ENCODE measurements at regions not wholly inside any gene's neighbourhood (a gene's known extent, or its start where the extent isn't known, plus 50 kb on each side); places are given as distances from the start of the nearest gene placed in this dataset.

- Histone ChIP-seq H3K27me3 (ENCODE audit: control insufficient read depth in 1 of 2, insufficient read depth in 2 of 2, low read length in 2 of 2) (no peaks in the 10 kb centered on the region), H3K36me3 (ENCODE audit: insufficient read depth, low read length) (no peaks in the 10 kb centered on the region), H3K4me1 (ENCODE audit: insufficient read depth, low read length) (no peaks in the 10 kb centered on the region), H3K27ac (ENCODE audit: low read depth, low read length) (no peak overlapping the region), H3K9ac (ENCODE audit: low read length) (no peak overlapping the region), H3K9me3 (ENCODE audit: low read length) (no peaks in the 10 kb centered on the region), H3K4me3 (ENCODE audit: low read depth in 1 of 2, low read length in 2 of 2) (no peak overlapping the region)
These were observed 179.1 kb downstream of the BLID start for GRCh38 chr11:121936781-121937447.

DNA sequence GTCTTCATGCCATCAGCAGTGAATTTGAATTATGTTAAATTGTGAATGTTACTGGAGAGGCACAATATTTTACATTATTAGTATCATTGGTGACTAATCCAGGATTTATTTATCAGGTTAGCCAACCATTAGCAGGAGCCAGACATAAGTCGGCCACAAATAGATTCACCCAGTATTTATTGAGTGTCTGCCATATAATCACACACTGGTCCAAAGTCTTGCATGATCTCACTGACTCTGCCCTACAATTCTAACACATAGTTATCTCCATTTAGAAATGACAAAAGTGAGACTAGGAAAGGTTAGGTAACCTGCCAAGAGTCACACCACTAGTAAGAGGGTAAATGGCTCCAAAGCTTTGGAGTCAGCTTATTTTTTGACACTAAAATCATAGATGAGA is 179.6 kb downstream of the BLID start:
- Histone ChIP-seq H3K27ac (ENCODE audit: low read depth, low read length) (no peak overlapping the region), H3K9ac (ENCODE audit: low read length) (no peak overlapping the region)

DNA sequence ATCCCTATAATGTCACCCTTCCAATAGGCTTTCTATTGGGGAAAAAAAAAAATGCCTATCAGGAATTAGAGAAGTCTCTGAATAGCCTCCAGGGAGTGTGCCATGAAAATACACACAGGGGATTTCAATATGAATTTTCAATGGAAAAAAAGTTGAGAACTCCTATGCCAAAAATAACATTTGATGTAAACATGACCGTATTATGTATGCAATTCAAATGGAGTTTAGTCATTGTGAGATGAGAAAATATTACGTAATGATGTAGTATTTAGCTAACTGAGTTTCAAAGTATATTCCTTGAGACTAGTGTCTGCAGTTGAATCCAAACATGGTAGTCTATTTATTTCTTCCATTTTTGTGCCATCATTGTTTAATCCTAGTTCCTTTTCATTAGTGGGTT is 182.3 kb downstream of the BLID start:
- Histone ChIP-seq H3K4me1 (ENCODE audit: insufficient read depth, low read length) (peaks cover 11% of the 10 kb centered on the region), H3K27me3 (ENCODE audit: control insufficient read depth in 1 of 2, insufficient read depth in 2 of 2, low read length in 2 of 2) (no peaks in the 10 kb centered on the region), H3K27ac (ENCODE audit: low read depth, low read length) (no peak overlapping the region), H3K36me3 (ENCODE audit: insufficient read depth, low read length) (no peaks in the 10 kb centered on the region), H3K4me3 (ENCODE audit: low read depth in 1 of 2, low read length in 2 of 2) (no peak overlapping the region), H3K9ac (ENCODE audit: low read length) (no peak overlapping the region), H3K9me3 (ENCODE audit: low read length) (no peaks in the 10 kb centered on the region)

More for the DNA sequence above, 179.6 kb downstream of the BLID start:
- no peaks in the 10 kb centered on the region for H3K27me3 ChIP-seq (ENCODE audit: control insufficient read depth in 1 of 2, insufficient read depth in 2 of 2, low read length in 2 of 2)
- H3K4me3 ChIP-seq (ENCODE audit: low read depth in 1 of 2, low read length in 2 of 2): no peak overlapping the region
- H3K4me1 ChIP-seq (ENCODE audit: insufficient read depth, low read length): no peaks in the 10 kb centered on the region
- H3K9me3 ChIP-seq (ENCODE audit: low read length): no peaks in the 10 kb centered on the region
- no peaks in the 10 kb centered on the region for H3K36me3 ChIP-seq (ENCODE audit: insufficient read depth, low read length)

DNA sequence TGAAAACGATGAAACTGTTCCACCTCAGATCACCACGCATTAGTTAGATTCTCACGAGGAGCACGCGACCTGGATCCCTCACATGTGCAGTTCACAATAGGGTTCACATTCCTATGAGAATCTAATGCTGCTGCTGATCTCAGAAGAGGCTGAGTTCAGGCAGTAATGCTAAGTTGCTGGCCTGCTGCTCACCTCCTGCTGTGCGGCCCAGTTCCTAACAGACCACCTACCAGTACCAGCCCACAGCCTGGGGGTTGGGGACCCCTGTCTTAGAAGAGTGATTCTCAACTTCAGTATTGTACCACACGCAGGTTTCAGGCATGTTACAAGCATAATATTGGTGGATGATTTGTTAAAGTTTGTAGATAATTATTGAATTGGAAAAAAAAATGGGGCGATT is 182.7 kb downstream of the BLID start:
- H3K4me1 ChIP-seq (ENCODE audit: insufficient read depth, low read length): peaks cover 13% of the 10 kb centered on the region
- H3K27ac ChIP-seq (ENCODE audit: low read depth, low read length): no peak overlapping the region
- H3K27me3 ChIP-seq (ENCODE audit: control insufficient read depth in 1 of 2, insufficient read depth in 2 of 2, low read length in 2 of 2): no peaks in the 10 kb centered on the region
- H3K36me3 ChIP-seq (ENCODE audit: insufficient read depth, low read length): no peaks in the 10 kb centered on the region
- no peak overlapping the region for H3K9ac ChIP-seq (ENCODE audit: low read length)
- no peaks in the 10 kb centered on the region for H3K9me3 ChIP-seq (ENCODE audit: low read length)
- no peak overlapping the region for H3K4me3 ChIP-seq (ENCODE audit: low read depth in 1 of 2, low read length in 2 of 2)

DNA sequence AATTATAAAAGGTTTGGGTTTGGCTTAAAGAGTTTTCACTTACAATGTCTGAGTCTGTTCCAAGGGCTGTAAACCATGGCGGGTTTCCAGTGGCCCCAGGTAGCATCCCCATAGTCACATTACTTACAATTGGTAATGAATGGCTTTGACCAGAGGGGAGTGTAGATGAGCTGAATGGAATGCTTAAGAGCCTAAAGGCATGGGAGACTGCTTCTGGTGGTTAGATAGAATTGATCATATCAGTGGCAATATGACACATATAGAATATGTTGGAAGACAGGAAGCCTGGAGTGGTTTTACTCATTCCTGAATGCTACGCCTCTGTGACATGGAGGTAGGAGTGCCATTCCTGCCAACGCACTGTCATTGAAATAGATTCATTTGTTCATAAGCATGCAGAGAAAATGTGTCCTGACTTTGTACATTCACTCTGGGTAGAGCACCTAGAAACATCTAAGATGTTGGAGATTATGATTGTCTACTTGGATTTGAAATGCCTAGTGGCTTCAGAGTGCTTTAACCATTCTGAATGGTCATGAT is 183.3 kb downstream of the BLID start:
- Histone ChIP-seq H3K36me3 (ENCODE audit: insufficient read depth, low read length) (no peaks in the 10 kb centered on the region), H3K4me3 (ENCODE audit: low read depth in 1 of 2, low read length in 2 of 2) (no peak overlapping the region), H3K27me3 (ENCODE audit: control insufficient read depth in 1 of 2, insufficient read depth in 2 of 2, low read length in 2 of 2) (no peaks in the 10 kb centered on the region), H3K27ac (ENCODE audit: low read depth, low read length) (no peak overlapping the region), H3K4me1 (ENCODE audit: insufficient read depth, low read length) (peaks cover 13% of the 10 kb centered on the region), H3K9me3 (ENCODE audit: low read length) (no peaks in the 10 kb centered on the region), H3K9ac (ENCODE audit: low read length) (no peak overlapping the region)

GRCh38 chr11:121931748-121932352 is 184.2 kb downstream of the BLID start:
- peaks cover 13% of the 10 kb centered on the region for H3K4me1 ChIP-seq (ENCODE audit: insufficient read depth, low read length)
- H3K27me3 ChIP-seq (ENCODE audit: control insufficient read depth in 1 of 2, insufficient read depth in 2 of 2, low read length in 2 of 2): no peaks in the 10 kb centered on the region
- no peak overlapping the region for H3K4me3 ChIP-seq (ENCODE audit: low read depth in 1 of 2, low read length in 2 of 2)
- no peaks in the 10 kb centered on the region for H3K9me3 ChIP-seq (ENCODE audit: low read length)
- H3K36me3 ChIP-seq (ENCODE audit: insufficient read depth, low read length): no peaks in the 10 kb centered on the region
- no peak overlapping the region for H3K27ac ChIP-seq (ENCODE audit: low read depth, low read length)
- H3K9ac ChIP-seq (ENCODE audit: low read length): no peak overlapping the region

DNA sequence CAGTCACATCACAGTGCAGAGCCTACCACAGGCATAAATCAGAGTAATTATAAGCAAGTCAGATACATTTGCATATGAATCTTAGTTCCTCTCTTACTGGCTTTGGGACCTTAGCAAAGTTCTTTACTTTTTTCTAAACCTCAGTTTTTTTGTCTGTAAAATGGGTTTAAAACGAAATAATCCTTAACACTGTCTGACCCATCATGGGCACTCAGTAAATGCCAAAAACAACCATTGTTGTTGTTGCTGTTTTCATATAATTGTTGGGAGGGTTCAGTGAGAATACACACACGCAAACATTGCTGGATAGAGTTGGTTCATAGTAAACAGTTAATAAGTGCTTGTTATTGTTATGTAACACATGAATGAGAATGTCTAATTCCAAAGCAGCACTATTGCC is 184.9 kb downstream of the BLID start:
- Histone ChIP-seq H3K4me1 (ENCODE audit: insufficient read depth, low read length) (peaks cover 13% of the 10 kb centered on the region), H3K9me3 (ENCODE audit: low read length) (no peaks in the 10 kb centered on the region), H3K27ac (ENCODE audit: low read depth, low read length) (no peak overlapping the region), H3K27me3 (ENCODE audit: control insufficient read depth in 1 of 2, insufficient read depth in 2 of 2, low read length in 2 of 2) (no peaks in the 10 kb centered on the region), H3K4me3 (ENCODE audit: low read depth in 1 of 2, low read length in 2 of 2) (no peak overlapping the region), H3K9ac (ENCODE audit: low read length) (no peak overlapping the region), H3K36me3 (ENCODE audit: insufficient read depth, low read length) (no peaks in the 10 kb centered on the region)

GRCh38 chr11:121930004-121930965 is 185.7 kb downstream of the BLID start:
- Histone ChIP-seq H3K27me3 (ENCODE audit: control insufficient read depth in 1 of 2, insufficient read depth in 2 of 2, low read length in 2 of 2) (no peaks in the 10 kb centered on the region), H3K9ac (ENCODE audit: low read length) (peak overlapping the region; percentile 12), H3K36me3 (ENCODE audit: insufficient read depth, low read length) (no peaks in the 10 kb centered on the region), H3K9me3 (ENCODE audit: low read length) (no peaks in the 10 kb centered on the region), H3K4me1 (ENCODE audit: insufficient read depth, low read length) (peaks cover 13% of the 10 kb centered on the region), H3K4me3 (ENCODE audit: low read depth in 1 of 2, low read length in 2 of 2) (peak overlapping the region; percentile 16 to 55), H3K27ac (ENCODE audit: low read depth, low read length) (no peak overlapping the region)

DNA sequence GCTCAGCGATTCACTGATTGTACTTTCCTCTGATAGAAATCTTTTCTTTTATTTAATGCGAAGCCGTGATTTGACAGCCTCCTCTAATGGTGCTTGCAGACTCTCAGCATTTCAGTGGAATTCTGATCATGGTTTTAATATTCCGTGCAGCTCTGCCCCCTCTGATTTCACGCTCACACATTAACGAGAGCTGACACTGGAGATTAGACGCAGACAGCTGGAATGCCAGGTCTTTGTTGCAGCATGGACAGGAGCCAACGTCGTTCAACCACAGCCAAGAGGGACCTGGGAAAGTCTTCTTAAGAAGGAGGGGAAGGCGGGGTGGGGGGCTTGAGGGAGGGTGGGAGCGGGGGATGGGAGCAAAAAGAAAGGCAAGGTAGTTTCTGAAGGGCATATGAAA is 186.4 kb downstream of the BLID start:
- Histone ChIP-seq H3K4me1 (ENCODE audit: insufficient read depth, low read length) (peaks cover 13% of the 10 kb centered on the region), H3K36me3 (ENCODE audit: insufficient read depth, low read length) (no peaks in the 10 kb centered on the region), H3K27ac (ENCODE audit: low read depth, low read length) (no peak overlapping the region), H3K27me3 (ENCODE audit: control insufficient read depth in 1 of 2, insufficient read depth in 2 of 2, low read length in 2 of 2) (no peaks in the 10 kb centered on the region), H3K9me3 (ENCODE audit: low read length) (no peaks in the 10 kb centered on the region), H3K4me3 (ENCODE audit: low read depth in 1 of 2, low read length in 2 of 2) (peak overlapping the region; percentile 16 to 55), H3K9ac (ENCODE audit: low read length) (peak overlapping the region; percentile 31)

DNA sequence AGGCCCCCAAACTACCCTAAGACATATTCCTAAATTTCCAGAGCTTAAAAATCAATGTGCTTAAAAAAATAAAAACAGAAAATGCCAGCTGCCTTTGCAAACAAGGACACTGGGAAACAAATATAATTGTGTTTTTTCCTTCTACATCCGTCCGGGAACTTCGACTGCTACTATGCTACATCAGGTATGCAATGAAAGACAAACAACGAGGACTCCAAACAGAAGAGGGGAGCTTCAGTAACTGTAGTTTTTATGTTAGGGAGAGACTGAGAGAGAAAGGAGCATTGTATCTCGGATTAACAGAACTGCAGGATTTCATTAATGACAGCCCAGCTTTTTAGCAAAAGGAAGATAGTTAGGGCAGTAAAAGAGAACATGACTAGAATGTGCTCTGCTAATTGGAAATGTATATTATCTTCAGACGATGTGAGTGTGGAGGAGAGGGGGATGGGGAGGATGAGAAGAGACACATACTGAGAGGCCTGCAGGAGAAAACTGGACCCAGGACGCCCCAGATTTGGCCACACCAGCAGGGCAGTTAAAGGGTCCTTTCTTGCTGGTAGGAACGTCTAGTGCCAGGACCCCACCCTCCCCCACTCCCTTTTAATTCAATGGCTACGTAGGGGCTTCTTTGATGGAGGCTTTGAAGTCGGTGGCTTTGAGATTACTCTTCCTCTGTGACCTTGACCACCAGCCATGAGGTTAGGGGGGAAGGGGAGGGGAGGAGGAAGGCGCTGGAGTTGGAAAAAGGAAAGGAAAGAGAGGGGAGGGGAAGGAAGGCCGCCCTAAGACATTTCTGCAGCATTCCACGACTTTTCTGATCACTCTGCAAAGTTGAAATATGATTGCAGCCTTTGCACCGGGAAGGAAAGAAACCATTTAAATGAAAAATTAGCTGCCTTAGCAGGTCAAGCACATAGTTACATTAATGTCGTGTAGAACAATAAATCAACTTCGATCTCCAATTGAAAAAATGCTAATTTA is 187.1 kb downstream of the BLID start:
- H3K4me3 ChIP-seq (ENCODE audit: low read depth in 1 of 2, low read length in 2 of 2): peak overlapping the region; percentile 16 to 55
- no peaks in the 10 kb centered on the region for H3K27me3 ChIP-seq (ENCODE audit: control insufficient read depth in 1 of 2, insufficient read depth in 2 of 2, low read length in 2 of 2)
- H3K36me3 ChIP-seq (ENCODE audit: insufficient read depth, low read length): no peaks in the 10 kb centered on the region
- H3K9me3 ChIP-seq (ENCODE audit: low read length): no peaks in the 10 kb centered on the region
- H3K9ac ChIP-seq (ENCODE audit: low read length): peak overlapping the region; percentile 31
- no peak overlapping the region for H3K27ac ChIP-seq (ENCODE audit: low read depth, low read length)
- H3K4me1 ChIP-seq (ENCODE audit: insufficient read depth, low read length): peaks cover 13% of the 10 kb centered on the region

Measured in muscle layer of colon (tissue), 2 donors.